Testis (tissue), 2 donors: ENCODE measurements at regions not wholly inside any gene's neighbourhood (a gene's known extent, or its start where the extent isn't known, plus 50 kb on each side); places are given as distances from the start of the nearest gene placed in this dataset.

Experiments
- POLR2A ChIP-seq: fragments of 450-650 bp; IDR thresholded peaks from one replicate; pipeline ENCODE4 v1.6.1; 2017; ENCODE audit warnings: antibody characterized with exemption, mild to moderate bottlenecking, moderate library complexity
- TF ChIP-seq, protein P1 (sequence below), 3 experiments: fragments of 450-650 bp in 2 of 3; fragments of 200-600 bp in 1 of 3; sonication (generic) in 1 of 3; IDR thresholded peaks; one replicate each; pipeline ENCODE4 v1.5.1; 2016 to 2019; ENCODE audit warnings: antibody characterized with exemption in 3 of 3, mild to moderate bottlenecking in 2 of 3, moderate library complexity in 1 of 3

GRCh38 chr11:70556884-70557741, 158.8 kb downstream of the CTTN start:
- no peak for TF ChIP-seq POLR2A
- TF ChIP-seq, protein P1, sequence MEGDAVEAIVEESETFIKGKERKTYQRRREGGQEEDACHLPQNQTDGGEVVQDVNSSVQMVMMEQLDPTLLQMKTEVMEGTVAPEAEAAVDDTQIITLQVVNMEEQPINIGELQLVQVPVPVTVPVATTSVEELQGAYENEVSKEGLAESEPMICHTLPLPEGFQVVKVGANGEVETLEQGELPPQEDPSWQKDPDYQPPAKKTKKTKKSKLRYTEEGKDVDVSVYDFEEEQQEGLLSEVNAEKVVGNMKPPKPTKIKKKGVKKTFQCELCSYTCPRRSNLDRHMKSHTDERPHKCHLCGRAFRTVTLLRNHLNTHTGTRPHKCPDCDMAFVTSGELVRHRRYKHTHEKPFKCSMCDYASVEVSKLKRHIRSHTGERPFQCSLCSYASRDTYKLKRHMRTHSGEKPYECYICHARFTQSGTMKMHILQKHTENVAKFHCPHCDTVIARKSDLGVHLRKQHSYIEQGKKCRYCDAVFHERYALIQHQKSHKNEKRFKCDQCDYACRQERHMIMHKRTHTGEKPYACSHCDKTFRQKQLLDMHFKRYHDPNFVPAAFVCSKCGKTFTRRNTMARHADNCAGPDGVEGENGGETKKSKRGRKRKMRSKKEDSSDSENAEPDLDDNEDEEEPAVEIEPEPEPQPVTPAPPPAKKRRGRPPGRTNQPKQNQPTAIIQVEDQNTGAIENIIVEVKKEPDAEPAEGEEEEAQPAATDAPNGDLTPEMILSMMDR (IDR thresholded peaks at IDR 0.05): no peak
